ENCODE measurements at regions not wholly inside any gene's neighbourhood (a gene's known extent, or its start where the extent isn't known, plus 50 kb on each side); places are given as distances from the start of the nearest gene placed in this dataset.

- no peak for TF ChIP-seq CTCF (IDR thresholded peaks at IDR 0.05; ENCODE audit: low read length, missing control alignments)
- no peak overlapping the region for H3K4me3 ChIP-seq (replicated peaks; ENCODE audit: low read depth, low read length)
- no peak for DNase-seq (ENCODE audit: low read depth)
These were observed 487.6 kb upstream of the FLRT2 start for GRCh38 chr14:85042301-85042700.

- no peak overlapping the region for H3K4me3 ChIP-seq (replicated peaks; ENCODE audit: low read depth, low read length)
- no peak for DNase-seq (ENCODE audit: low read depth)
- no peak for TF ChIP-seq CTCF (IDR thresholded peaks at IDR 0.05; ENCODE audit: low read length, missing control alignments)
These were observed 479.8 kb upstream of the FLRT2 start for GRCh38 chr14:85050180-85050579.

- H3K4me3 ChIP-seq (replicated peaks; ENCODE audit: low read depth, low read length) = no peak overlapping the region
- DNase-seq (ENCODE audit: low read depth) = no peak
- no peak for TF ChIP-seq CTCF (IDR thresholded peaks at IDR 0.05; ENCODE audit: low read length, missing control alignments)
These were observed 477.3 kb upstream of the FLRT2 start for GRCh38 chr14:85052646-85053045.

GRCh38 chr14:85054178-85054577 lies 475.8 kb upstream of the FLRT2 start:
- no peak for TF ChIP-seq CTCF (IDR thresholded peaks at IDR 0.05; ENCODE audit: low read length, missing control alignments)
- no peak overlapping the region for H3K4me3 ChIP-seq (replicated peaks; ENCODE audit: low read depth, low read length)
- no peak for DNase-seq (ENCODE audit: low read depth)

- no peak for DNase-seq (ENCODE audit: low read depth)
- H3K4me3 ChIP-seq (replicated peaks; ENCODE audit: low read depth, low read length) = no peak overlapping the region
- TF ChIP-seq CTCF (IDR thresholded peaks at IDR 0.05; ENCODE audit: low read length, missing control alignments) = no peak
These were observed 473.7 kb upstream of the FLRT2 start for GRCh38 chr14:85056267-85056666.

GRCh38 chr14:85057221-85057620 lies 472.7 kb upstream of the FLRT2 start:
- H3K4me3 ChIP-seq (replicated peaks; ENCODE audit: low read depth, low read length) = no peak overlapping the region
- TF ChIP-seq CTCF (IDR thresholded peaks at IDR 0.05; ENCODE audit: low read length, missing control alignments) = no peak
- DNase-seq (ENCODE audit: low read depth) = no peak

- no peak overlapping the region for H3K4me3 ChIP-seq (replicated peaks; ENCODE audit: low read depth, low read length)
- TF ChIP-seq CTCF (IDR thresholded peaks at IDR 0.05; ENCODE audit: low read length, missing control alignments) = no peak
- DNase-seq (ENCODE audit: low read depth) = peak; percentile 3
These were observed 471.8 kb upstream of the FLRT2 start for GRCh38 chr14:85058150-85058549.

All from fibroblast of pulmonary artery (primary cell).